Astrocyte of the spinal cord (primary cell): ENCODE measurements at regions not wholly inside any gene's neighbourhood (a gene's known extent, or its start where the extent isn't known, plus 50 kb on each side); places are given as distances from the start of the nearest gene placed in this dataset.

Experiments
- DNase-seq: peaks from one replicate; pipeline ENCODE4 v3.0.0; 2011; ENCODE audit warnings: low read depth, low spot score
- H3K4me3 ChIP-seq: 2 replicates; pipeline ENCODE4 v1.5.1; 2011; ENCODE audit warnings: low read depth, mild to moderate bottlenecking, low read length, moderate library complexity
- CTCF ChIP-seq: IDR thresholded peaks from 2 replicates; pipeline ENCODE4 v1.5.1; 2012; ENCODE audit warnings: low read depth, mild to moderate bottlenecking, low read length, inconsistent platforms
- in situ Hi-C: cut with HindIII; loops from 2 replicates; pipeline ENCODE4 v1.10.0; 2017; ENCODE audit warnings: low sequenced_read_pairs

- TF ChIP-seq CTCF, result no peak
- DNase-seq, result peak; percentile 90
- in situ Hi-C loops, result no loop called here
- no peak overlapping the region for H3K4me3 ChIP-seq
These were observed 284.6 kb downstream of the PTBP2 start for GRCh38 chr1:97006044-97006661.

GRCh38 chr1:97007840-97008604, 286.4 kb downstream of the PTBP2 start:
- in situ Hi-C loops, result no loop called here
- TF ChIP-seq CTCF, result no peak
- DNase-seq, result peak; percentile 48
- no peak overlapping the region for H3K4me3 ChIP-seq

- H3K4me3 ChIP-seq, result no peak overlapping the region
- DNase-seq, result no peak
- in situ Hi-C loops, result no loop called here
- TF ChIP-seq CTCF, result no peak
These were observed 289.1 kb downstream of the PTBP2 start for GRCh38 chr1:97010566-97011264.

GRCh38 chr1:97013136-97013535, 291.6 kb downstream of the PTBP2 start:
- no peak for TF ChIP-seq CTCF
- no peak overlapping the region for H3K4me3 ChIP-seq
- no peak for DNase-seq
- in situ Hi-C loops, result no loop called here

GRCh38 chr1:97013941-97014340, 292.4 kb downstream of the PTBP2 start:
- no peak for TF ChIP-seq CTCF
- in situ Hi-C loops, result no loop called here

GRCh38 chr1:97014426-97014825, 292.8 kb downstream of the PTBP2 start:
- DNase-seq, result no peak
- in situ Hi-C loops, result no loop called here
- no peak for TF ChIP-seq CTCF
- H3K4me3 ChIP-seq, result no peak overlapping the region

More at GRCh38 chr1:97013941-97014340, 292.4 kb downstream of the PTBP2 start:
- no peak overlapping the region for H3K4me3 ChIP-seq
- peak; percentile 87 for DNase-seq
